Bone marrow (tissue), 2 donors: ENCODE measurements at regions not wholly inside any gene's neighbourhood (a gene's known extent, or its start where the extent isn't known, plus 50 kb on each side); places are given as distances from the start of the nearest gene placed in this dataset.

Experiments
- DNase-seq, 2 donors: peaks; one replicate each; lab custom pipeline; 2025; lab: John Stamatoyannopoulos, UW

DNA sequence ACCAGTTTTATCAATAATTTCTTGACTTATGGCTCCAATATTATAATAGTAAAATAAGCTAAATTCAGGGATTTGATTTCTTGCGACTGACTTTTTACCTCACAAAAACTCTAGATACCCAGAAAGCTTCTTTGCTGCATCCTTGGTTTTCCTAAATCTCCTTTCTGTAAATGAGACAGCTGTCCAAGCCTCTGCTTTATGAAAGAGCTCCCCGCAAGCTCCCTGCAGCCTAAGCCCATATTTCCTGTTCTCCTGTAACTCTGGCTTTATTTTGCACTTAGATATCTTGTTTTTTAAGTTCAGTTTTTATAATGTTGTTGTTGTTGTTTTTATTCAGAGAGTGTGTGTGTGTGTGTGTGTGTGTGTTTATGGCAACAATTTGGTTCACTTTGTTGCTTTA, 361.7 kb upstream of the PKDCC start:
- DNase-seq = no peak

DNA sequence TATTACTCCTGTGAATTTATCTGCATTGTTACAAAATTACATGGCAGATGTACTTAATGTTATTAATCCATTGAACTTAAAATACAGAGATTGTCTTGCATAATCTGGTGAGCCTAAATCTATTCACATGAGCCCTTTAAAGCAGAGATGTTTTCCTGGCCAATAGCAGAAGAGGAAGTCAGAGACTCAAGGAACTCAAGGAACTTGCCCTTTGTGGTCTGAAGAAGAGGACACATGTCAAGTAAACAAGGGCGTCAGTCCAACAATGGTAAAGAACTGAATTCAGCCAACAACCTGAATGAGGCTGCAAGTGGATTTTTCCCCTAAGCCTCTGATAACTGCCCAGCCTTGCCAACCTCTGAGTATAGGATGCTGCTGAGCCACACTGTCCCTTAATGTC, 356.3 kb upstream of the PKDCC start:
- peak in 1 of 2 donors; percentile 21 for DNase-seq

DNA sequence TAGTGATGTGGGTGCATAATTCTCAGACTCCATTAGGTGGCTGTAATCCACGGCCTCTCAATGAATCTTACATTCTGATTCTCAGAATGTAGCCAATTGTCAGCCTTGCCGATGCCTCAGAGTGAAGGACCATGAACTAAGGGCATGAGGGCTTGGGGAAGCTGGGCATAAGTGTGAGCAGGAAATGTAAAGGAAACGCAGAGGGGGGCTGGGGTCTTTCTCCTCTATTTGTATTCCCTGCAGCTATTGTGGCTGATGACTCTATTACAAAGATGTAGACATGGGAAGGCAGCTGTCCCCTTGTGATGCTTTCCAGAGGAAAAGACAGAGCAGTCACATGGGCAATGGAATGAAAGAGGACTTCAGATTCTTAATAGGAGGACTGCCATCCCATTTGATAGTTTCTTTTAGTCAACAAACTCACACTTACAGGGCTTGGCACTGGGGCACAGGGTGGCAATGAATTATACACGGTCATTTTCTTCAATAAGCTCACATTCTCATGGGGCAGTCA, 353.2 kb upstream of the PKDCC start:
- DNase-seq = no peak

DNA sequence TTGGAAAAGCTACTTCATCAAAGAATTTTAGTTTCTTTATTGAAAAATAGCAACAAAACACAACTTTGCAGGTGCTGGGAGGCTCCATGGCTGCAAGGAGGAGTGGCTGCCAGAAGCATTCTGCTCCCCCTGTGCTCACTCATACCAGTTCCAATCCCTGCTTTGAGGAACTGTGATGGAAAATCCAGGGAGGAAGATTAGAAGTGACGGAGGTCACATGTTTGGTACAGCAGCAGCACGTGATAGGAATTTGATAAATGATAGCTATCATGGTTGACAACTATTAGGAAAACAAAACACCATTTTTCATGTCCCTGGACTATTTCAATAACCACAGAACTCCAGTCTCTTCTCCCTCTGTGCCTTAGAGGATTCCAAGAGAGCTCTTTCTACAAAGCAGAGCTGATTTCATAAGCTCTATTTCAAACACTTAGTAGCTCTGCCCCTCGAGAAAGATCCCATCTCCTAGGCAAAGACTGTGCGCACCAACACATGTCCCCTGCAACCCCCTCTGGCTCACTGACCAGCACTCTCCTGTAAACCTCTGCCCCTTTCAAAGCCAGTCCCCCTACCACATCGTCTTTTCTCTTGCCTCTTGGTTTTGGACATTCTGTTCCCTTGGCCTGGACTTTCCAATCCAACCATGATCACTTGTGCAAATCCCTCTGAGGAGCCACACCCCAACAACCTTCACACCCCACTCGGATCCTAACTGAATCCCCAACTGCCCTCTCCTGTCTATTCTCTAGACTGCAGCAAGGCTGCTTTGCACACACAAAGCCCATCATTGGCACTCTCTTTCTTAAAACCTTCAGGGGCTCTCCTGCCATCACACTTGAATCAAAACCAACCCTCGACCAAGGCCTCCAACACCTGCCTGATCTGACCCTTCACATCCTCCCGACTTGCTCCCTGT, 352.4 kb upstream of the PKDCC start:
- DNase-seq = no peak

DNA sequence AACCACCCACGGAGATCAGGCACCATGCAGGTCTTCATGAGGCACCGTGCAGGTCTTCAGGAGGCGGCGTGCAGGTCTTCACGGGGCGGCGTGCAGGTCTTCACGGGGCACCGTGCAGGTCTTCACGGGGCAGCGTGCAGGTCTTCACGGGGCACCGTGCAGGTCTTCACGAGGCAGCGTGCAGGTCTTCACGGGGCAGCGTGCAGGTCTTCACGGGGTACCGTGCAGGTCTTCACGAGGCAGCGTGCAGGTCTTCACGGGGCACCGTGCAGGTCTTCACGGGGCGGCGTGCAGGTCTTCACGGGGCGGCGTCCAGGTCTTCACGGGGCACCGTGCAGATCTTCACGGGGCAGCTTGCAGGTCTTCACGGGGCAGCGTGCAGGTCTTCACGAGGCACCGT, 350.4 kb upstream of the PKDCC start:
- no peak for DNase-seq

DNA sequence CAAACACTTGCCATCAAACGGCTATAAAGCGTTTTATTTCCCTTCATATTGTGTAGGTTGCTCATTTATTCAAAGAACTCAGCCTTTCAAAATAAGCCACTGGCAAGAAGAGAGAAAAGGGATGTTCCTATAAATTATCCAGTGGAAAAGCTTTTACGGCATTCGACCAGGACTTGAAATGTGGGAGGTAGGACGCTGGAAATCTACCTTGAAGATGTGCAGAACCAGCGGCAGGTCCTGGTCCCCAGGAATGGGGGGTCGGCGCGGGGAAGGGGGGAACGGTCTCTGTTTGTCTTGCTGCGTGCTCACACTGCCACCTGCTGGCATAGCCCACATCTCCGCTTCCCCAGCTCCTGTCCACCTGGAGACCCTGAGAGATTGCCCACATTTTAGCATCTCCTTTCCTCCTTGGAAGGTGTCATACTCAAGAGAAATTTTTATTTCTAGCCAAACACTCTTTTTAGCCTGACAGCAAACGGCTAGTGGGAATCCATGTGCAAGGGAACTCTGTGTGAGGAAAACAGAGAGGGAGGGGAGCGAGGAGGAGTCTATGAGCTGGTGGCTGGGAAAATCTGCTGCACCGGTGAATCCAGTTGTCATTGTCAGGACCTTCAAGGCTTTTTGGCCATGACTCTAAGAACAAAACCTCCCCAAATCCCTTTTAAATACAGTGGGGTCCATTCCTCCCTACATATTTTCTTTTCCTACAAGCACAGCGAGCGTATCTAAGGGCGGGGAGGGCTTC, 349.0 kb upstream of the PKDCC start:
- peak in 1 of 2 donors; percentile 3 for DNase-seq

DNA sequence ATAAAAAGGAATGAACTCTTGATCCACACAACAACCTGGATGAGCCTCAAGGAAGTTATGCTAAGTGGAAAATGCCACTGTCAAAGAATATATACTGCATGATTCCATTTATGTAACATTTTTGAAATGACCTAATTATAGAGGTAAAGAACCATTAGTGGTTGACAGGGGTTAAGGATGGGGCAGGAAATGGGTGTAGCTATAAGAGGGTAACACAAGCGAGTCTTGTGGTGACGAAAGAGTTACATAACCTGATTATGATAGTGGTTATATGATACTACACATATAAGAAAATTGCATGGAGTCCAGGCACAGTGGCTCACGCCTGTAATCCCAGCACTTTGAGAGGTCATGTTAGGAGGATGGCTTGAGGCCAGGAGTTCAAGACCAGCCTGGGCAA, 346.6 kb upstream of the PKDCC start:
- DNase-seq = no peak

DNA sequence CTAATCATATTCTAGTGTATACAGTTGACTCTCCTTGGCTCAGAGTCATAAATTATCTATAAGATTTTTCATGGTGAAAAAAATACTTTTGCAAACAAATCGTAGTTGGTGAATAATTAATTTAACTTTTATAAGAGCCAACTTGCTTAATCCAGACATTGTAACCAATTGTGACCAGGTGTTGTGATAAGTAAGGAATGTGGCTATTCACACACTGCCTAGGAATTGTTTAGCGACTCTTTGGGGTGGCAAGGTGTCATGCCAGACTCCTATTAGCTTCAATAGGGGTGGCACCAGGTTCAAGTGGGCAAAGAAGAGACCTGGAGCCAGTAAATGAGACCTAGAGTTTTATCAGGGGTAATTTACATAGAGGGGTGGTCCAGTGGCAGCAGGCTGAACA, 344.7 kb upstream of the PKDCC start:
- no peak for DNase-seq

DNA sequence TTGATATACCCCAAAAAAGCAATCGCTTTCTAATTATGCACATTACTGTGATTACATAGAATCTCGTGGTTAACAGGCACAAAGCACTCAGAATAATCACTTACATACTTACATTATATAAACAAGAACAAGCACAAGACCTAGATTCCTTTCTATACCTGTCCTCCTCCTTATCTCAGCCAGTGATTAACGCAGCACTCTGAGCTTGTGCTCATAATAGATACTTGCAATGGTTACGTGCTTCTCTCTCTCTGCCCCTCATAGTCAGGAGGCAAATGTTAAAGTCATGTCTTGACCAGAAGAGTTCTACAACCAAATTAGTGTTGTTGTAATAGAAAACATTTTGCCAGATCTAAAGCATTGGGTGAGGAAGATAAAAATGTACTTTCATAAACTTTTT, 342.2 kb upstream of the PKDCC start:
- no peak for DNase-seq

DNA sequence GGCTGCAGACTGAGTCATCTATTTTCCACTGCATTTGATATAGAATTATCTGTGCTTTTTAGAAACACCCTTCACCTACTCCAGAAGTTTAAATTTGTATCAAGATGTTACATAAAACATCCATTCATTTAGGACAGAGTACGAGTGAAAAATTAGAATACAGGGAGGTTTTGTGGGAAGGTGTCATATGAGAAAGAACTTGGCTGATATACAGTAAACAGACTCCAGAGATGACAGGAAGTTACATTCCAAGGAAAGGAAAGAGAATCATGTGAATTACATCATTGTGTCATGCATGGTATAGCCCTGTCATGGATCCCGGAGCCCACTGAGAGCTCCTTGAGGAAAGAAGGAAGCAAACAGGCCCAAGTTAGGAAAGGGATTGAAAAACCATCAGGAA, 341.5 kb upstream of the PKDCC start:
- no peak for DNase-seq

DNA sequence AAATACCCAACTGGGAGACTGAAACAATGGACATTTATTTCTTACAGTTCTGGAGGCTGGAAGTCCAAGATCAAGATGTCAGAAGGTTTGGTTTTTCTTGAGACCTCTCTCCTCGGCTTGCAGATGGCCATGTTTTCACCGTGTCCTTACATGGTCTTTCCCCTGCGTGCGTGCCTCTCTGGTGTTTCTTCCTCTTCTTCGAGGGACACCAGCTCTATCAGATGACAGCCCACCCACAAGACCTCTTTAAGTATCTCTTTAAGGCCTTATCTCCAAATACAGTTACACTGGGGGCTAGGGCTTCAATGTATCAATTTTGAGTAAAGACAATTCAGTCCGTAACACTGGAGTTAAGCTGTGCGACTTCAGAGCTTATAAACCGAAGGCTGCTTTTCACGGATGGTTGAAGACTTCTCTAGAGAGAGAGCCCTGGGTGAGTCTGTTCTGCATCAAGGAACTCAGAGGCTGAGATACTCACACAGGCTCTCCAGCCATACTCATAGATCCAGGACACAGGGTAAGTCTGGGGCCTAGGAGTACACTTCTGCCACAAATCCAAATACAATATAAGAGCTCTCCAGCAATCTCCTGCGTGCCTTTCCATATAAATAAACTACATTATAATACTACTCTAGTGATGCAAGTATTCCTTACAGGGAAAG, 339.9 kb upstream of the PKDCC start:
- no peak for DNase-seq

DNA sequence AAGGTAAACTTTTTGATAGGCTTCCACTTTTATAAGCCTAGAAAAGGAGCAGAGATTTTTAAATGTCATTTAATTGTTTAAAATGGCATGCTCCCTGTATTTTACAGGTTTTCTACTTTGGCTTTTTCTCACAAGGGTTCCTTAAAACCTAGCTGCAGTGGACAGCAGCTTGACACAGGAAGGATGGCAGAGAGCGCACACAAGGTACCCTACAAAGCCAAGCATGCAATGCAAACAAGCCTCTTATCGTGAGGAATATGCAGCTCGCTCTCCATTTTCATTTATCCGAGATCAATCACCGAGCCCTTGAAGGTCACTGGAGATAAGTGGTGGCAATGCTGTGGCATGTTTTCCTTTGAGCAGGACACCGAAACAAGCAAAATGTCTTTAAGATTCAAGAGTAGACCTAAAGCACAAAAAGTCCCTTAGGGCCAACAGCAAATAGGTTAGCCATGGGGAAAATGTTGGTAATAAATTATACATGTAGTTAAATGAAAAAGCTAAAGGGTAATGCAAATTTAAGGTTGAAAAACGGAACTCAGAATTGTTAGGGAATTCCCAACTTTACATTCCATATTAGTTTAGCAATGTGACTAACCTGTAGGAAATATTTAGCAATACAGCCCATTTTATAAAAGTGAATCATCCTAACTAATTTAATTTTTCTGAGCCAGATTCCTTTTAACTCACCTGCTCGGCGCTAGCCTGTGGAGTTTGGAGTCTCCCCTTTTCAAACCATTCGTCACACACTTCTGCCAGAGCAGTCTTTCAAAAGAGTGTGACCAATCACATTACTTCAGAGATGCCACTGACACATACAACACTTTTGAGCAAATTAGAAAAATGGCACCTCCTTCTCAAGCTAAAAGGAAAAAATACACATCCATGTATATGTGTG, 337.9 kb upstream of the PKDCC start:
- DNase-seq = no peak

DNA sequence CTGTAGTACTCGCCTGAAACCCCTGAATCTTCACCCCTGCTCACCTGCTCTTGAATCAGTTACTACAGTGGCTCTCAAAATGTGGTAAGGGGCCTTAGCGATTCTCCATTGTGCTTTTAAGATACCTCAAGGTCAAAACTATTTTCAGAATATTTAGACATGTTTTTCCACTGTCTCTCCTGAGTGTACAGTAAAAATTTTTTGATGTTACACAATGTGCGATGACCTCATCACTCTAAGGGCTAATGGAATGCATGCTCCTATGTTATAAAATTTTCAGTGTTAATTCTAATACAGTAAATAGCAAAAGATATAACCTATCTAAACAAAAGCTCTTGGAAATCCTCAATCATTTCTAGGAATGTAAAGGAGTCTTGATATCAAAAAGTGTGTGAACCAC, 336.9 kb upstream of the PKDCC start:
- DNase-seq = no peak

DNA sequence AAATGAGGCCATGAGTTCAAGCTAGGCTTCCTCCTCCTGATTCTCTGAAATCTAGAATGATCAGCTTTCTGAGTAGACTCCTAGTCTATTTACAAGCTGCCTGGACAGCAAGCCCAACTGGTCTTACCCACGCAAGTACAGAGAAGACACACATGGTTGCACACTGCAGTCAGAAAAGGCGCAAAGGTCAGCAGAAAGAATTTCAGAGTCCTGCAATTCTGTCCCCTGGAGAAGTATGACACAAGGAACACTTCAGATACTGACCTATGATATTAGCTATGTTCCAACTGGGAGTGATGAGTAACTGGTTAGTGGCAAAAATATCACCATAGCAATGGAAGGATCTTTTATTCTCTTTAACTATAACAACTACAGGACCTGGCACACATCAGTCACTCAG, 336.1 kb upstream of the PKDCC start:
- DNase-seq = no peak

DNA sequence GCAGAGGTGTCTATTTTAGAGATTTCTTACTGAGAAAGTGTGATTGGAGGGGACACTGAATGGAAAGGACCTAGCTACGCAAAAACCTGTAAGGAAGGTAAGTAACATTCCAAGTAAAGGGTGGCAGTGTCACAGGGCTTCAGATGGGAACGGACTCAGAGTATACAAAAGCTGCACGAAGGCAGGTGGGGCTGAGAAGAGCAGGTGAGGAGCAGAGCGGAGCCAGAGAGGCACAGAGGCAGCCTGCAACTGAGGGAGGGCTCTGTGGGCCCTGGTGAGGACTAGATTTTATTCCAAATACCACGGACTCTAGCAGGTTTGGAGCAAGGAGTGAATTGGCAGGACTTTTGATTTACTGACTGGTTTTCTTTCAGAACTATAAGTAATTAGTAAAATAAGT, 331.3 kb upstream of the PKDCC start:
- no peak for DNase-seq

DNA sequence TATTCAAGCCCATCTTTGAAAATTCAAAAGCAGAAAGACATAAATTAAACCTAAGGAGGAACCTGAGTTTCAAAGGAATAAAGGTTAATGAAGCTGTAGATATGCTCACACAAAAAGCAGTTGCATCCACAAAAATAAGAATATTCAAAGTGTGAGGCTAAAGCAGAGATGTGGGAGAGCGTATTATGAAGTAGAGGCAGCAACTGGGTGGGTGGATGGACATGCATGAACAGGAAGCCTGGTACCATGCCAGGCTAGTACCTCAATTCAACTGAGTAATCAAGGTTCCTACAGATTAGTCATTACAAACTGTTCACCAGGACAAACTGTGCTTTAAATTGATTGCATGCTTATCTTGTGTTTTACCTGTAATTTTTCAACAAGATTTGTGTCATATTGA, 330.0 kb upstream of the PKDCC start:
- DNase-seq = no peak

DNA sequence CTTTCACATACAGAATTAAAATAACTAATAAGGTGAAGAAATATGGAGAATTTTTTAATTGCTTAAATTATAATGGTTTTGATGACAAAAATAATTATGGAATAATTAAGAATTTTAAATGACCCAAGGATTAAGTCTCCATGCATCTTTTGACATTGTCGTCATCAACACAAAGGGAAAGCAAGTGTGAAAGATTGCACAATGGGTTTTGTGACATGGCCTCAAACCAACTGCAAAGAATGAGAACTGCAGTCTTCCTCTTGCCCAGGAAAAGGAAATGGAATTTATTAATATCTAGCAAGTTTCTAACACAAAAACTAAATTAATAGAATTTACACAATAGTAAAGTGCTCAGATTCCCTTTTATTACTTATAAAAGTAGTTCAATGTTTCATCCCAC, 329.1 kb upstream of the PKDCC start:
- DNase-seq = no peak

DNA sequence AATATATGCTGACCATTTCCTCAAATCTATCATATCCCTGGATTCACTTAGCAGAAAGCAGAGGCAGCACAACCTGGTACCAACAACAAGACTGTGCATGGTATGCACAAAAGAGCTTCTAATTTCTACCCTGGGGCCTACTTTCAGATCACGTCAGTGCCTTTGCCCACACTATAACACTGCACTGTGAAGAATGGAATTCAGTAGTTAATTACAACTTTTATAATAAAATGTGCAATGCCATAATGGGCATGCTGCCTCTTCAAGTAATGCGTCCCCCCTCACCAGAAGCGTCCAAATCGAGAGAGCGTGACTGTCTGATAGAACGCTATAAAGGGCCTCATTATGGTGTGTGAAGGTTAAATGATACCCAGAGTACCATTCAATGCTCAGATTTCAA, 328.1 kb upstream of the PKDCC start:
- DNase-seq = no peak

DNA sequence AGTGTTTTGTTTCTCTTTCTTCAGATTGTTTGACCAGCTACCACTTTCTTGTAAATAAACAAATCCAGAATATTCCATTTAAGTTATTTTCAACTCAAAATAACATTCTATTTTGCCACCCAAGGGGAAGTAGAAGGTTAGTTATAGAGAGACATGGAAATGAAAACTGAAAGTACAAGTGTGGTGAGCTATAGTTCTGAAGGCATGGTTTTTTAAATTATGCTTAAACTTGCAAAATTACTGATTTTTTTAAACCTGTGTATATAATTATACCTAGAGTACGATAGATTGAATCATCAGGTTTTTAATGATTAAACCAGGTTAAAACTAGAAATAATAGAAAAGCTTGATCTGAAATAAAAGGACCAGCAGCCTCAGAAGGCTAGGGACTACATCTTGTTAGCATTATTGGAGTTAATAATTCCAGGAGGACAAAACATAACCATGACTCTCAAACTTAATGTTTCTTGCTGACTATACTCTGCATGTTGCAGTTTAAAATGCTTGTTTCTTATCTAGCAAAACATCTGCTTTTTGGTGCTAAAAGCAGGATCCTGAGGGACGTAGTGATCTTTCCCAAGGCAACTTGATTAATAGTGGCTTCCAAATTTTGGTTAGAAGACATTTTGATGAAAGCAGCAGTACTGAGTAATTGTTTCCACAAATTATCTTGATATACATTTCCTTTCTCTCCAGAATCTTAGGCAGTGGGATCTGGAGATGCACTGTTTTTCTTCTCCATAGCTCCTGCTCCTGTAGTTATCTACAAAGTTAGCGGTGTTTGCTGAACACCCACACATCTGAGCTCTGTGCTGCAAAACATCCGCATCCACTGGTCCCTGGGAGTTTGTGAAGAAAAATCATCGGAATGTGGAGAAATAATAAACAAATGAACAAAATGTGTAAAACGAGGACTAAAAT, 327.2 kb upstream of the PKDCC start:
- DNase-seq = peak in 1 of 2 donors; percentile 51

DNA sequence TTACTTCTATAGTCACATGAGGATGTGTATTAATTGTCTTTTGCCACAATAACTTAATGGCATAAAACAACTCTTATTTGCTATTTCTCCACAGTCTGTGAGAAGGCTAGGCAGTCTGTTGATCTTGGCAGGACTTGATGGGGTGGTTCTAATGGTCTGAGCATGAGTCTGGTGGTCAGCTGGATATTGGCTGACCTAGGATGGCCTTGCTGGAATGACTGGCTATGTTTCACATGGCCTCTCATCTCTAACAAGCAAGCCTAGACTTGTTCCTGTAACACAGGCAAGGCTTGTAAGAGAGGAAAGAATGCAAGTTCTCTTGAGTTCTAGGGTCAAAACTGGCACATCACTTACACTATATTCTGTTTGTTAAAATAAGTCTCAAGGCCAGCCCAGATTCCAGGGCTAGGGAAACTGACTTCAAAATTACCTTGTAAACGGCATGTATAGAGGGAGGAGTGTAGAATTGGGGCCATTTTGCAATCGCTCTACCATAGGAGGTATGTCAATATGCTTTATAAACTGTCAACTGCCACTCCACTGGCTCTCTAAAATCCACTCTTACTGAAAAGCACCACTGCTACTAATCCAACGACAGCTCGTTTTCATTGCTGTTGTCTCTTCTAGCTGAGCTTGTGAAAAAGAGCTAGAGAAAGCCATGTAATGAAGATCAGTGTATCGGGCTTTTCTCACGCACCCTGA, 325.0 kb upstream of the PKDCC start:
- no peak for DNase-seq
